ENCODE measurements at regions not wholly inside any gene's neighbourhood (a gene's known extent, or its start where the extent isn't known, plus 50 kb on each side); places are given as distances from the start of the nearest gene placed in this dataset.
A peak's percentile ranks its signal among the peaks of the same experiment; 100 is the strongest.
"Not testable (repeated sequence)": the region's sequence is repeated elsewhere in the genome, so short reads cannot be mapped to it uniquely, and the experiment has no call there.

- H3K27ac ChIP-seq (ENCODE audit: low read length): no peak overlapping the region
- H3K4me1 ChIP-seq (ENCODE audit: control insufficient read depth, insufficient read depth, low read length): no peaks in the 10 kb centered on the region
- no peaks in the 10 kb centered on the region for H3K9me3 ChIP-seq (ENCODE audit: control insufficient read depth, low read depth, low read length)
- no peak overlapping the region for H3K4me3 ChIP-seq (ENCODE audit: low read length)
- no peaks in the 10 kb centered on the region for H3K36me3 ChIP-seq (ENCODE audit: control insufficient read depth, insufficient read depth, low read length)
- no peaks in the 10 kb centered on the region for H3K27me3 ChIP-seq (ENCODE audit: control insufficient read depth, insufficient read depth, low read length)
- no peak for DNase-seq
Measured at GRCh38 chr3:178218231-178218630, 318.0 kb upstream of the KCNMB2 start.

GRCh38 chr3:178219661-178220060 is 316.6 kb upstream of the KCNMB2 start:
- not testable (repeated sequence) for H3K27ac ChIP-seq (ENCODE audit: low read length); DNase-seq; H3K4me3 ChIP-seq (ENCODE audit: low read length); H3K36me3 ChIP-seq (ENCODE audit: control insufficient read depth, insufficient read depth, low read length); H3K27me3 ChIP-seq (ENCODE audit: control insufficient read depth, insufficient read depth, low read length); H3K4me1 ChIP-seq (ENCODE audit: control insufficient read depth, insufficient read depth, low read length); H3K9me3 ChIP-seq (ENCODE audit: control insufficient read depth, low read depth, low read length)
- WGBS (ENCODE audit: insufficient coverage, low lambda C conversion rate): no CpG with 5 or more reads among the region's 4 CpGs

DNA sequence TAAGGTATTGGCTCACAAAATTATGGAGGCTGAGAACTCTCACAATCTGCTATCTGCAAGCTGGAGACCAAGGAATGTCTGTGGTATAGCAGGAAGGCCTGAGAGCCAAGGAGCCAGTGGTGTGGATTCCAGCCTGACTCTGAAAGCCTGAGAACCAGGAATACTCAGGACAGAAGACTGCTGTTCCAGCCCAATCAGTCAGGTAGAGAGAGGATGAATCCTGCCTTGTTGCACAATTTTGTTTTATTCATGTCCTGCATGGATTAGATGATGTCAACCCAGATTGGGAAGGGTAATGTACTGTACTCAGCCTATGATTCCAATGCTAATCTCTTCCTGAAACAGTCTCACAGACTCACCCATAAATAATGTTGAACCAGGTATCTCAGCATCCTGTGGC is 312.4 kb upstream of the KCNMB2 start:
- Histone ChIP-seq H3K9me3 (ENCODE audit: control insufficient read depth, low read depth, low read length) (no peaks in the 10 kb centered on the region), H3K4me1 (ENCODE audit: control insufficient read depth, insufficient read depth, low read length) (no peaks in the 10 kb centered on the region), H3K27me3 (ENCODE audit: control insufficient read depth, insufficient read depth, low read length) (no peaks in the 10 kb centered on the region), H3K27ac (ENCODE audit: low read length) (no peak overlapping the region), H3K4me3 (ENCODE audit: low read length) (no peak overlapping the region), H3K36me3 (ENCODE audit: control insufficient read depth, insufficient read depth, low read length) (no peaks in the 10 kb centered on the region)
- DNase-seq: no peak

GRCh38 chr3:178226094-178226493 is 310.1 kb upstream of the KCNMB2 start:
- no peak overlapping the region for H3K27ac ChIP-seq (ENCODE audit: low read length)
- no peak for DNase-seq
- no peaks in the 10 kb centered on the region for H3K27me3 ChIP-seq (ENCODE audit: control insufficient read depth, insufficient read depth, low read length)
- H3K4me3 ChIP-seq (ENCODE audit: low read length): no peak overlapping the region
- WGBS (ENCODE audit: insufficient coverage, low lambda C conversion rate): 100% methylated on average over 1 of the region's 2 CpGs
- no peaks in the 10 kb centered on the region for H3K36me3 ChIP-seq (ENCODE audit: control insufficient read depth, insufficient read depth, low read length)
- H3K4me1 ChIP-seq (ENCODE audit: control insufficient read depth, insufficient read depth, low read length): no peaks in the 10 kb centered on the region
- peaks cover 2% of the 10 kb centered on the region for H3K9me3 ChIP-seq (ENCODE audit: control insufficient read depth, low read depth, low read length)

- no peak for DNase-seq
- Histone ChIP-seq H3K4me3 (ENCODE audit: low read length) (no peak overlapping the region), H3K9me3 (ENCODE audit: control insufficient read depth, low read depth, low read length) (peaks cover 2% of the 10 kb centered on the region), H3K36me3 (ENCODE audit: control insufficient read depth, insufficient read depth, low read length) (no peaks in the 10 kb centered on the region), H3K4me1 (ENCODE audit: control insufficient read depth, insufficient read depth, low read length) (no peaks in the 10 kb centered on the region), H3K27me3 (ENCODE audit: control insufficient read depth, insufficient read depth, low read length) (no peaks in the 10 kb centered on the region), H3K27ac (ENCODE audit: low read length) (no peak overlapping the region)
- WGBS (ENCODE audit: insufficient coverage, low lambda C conversion rate): 94% methylated on average over 2 of the region's 3 CpGs
Measured at GRCh38 chr3:178231645-178232044, 304.6 kb upstream of the KCNMB2 start.

- no peaks in the 10 kb centered on the region for H3K4me1 ChIP-seq (ENCODE audit: control insufficient read depth, insufficient read depth, low read length)
- H3K36me3 ChIP-seq (ENCODE audit: control insufficient read depth, insufficient read depth, low read length): no peaks in the 10 kb centered on the region
- H3K27ac ChIP-seq (ENCODE audit: low read length): no peak overlapping the region
- no peaks in the 10 kb centered on the region for H3K27me3 ChIP-seq (ENCODE audit: control insufficient read depth, insufficient read depth, low read length)
- H3K4me3 ChIP-seq (ENCODE audit: low read length): no peak overlapping the region
- peaks cover 2% of the 10 kb centered on the region for H3K9me3 ChIP-seq (ENCODE audit: control insufficient read depth, low read depth, low read length)
- no peak for DNase-seq
- no CpG with 5 or more reads among the region's 5 CpGs for WGBS (ENCODE audit: insufficient coverage, low lambda C conversion rate)
Measured at GRCh38 chr3:178233371-178234071, 302.7 kb upstream of the KCNMB2 start.

DNA sequence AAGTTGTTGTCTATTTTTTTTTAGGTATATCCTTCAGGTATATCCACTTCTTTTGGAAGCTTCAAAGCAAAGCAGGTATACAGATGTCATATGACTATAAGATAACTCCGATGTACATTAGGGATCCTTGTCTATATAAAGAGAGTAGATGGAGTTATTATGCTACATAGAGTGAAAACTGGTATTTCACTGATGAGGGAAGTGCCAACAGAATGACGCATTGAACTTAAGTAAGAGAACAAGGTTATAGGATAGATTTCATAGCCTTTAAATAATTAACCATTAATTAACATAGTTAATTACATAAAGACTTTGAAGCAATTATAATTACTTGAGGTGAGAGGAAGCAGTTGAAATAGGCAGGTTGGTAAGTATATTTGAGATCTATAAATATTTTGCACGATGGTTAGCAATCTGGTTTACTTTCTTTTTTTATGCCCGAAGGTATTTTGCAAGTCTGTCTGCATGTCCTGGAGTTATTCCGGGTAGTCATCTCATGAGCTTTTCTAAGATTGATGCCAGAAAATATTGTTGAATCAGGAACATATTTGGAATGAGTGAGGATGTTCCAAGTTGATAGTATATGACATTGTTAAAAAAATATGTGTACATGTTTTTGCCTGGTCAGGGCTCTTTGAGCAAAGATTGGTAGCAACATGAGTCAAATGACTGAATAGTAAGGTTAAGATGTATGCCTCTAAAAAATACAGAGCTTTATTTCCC is 299.5 kb upstream of the KCNMB2 start:
- Histone ChIP-seq H3K27ac (ENCODE audit: low read length) (no peak overlapping the region), H3K4me3 (ENCODE audit: low read length) (no peak overlapping the region), H3K36me3 (ENCODE audit: control insufficient read depth, insufficient read depth, low read length) (no peaks in the 10 kb centered on the region), H3K27me3 (ENCODE audit: control insufficient read depth, insufficient read depth, low read length) (no peaks in the 10 kb centered on the region), H3K4me1 (ENCODE audit: control insufficient read depth, insufficient read depth, low read length) (no peaks in the 10 kb centered on the region), H3K9me3 (ENCODE audit: control insufficient read depth, low read depth, low read length) (no peaks in the 10 kb centered on the region)
- DNase-seq: no peak
- WGBS (ENCODE audit: insufficient coverage, low lambda C conversion rate): 83% methylated on average over 1 of the region's 5 CpGs

DNA sequence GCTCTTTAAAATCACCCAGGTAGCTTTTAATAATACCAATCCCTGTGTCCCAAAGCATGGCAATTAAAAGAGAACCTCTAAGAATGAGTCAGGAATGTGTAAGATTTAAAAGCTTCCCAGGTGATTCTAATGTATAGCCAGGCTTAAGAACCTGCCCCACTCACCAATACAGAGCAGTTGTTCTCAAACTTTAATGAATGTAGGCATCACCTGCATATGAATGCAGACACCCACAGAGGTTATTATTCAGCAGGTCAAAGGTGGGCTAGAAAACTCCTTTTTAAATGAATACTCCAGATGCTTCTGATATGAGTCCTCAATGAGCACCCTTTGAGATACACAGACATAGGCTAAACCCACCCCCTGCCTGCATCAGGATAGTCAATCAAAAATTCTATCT is 298.1 kb upstream of the KCNMB2 start:
- H3K9me3 ChIP-seq (ENCODE audit: control insufficient read depth, low read depth, low read length): no peaks in the 10 kb centered on the region
- no peak overlapping the region for H3K27ac ChIP-seq (ENCODE audit: low read length)
- no peaks in the 10 kb centered on the region for H3K4me1 ChIP-seq (ENCODE audit: control insufficient read depth, insufficient read depth, low read length)
- H3K4me3 ChIP-seq (ENCODE audit: low read length): no peak overlapping the region
- no peaks in the 10 kb centered on the region for H3K27me3 ChIP-seq (ENCODE audit: control insufficient read depth, insufficient read depth, low read length)
- H3K36me3 ChIP-seq (ENCODE audit: control insufficient read depth, insufficient read depth, low read length): no peaks in the 10 kb centered on the region
- DNase-seq: no peak

GRCh38 chr3:178244733-178245709 is 291.2 kb upstream of the KCNMB2 start:
- no peaks in the 10 kb centered on the region for H3K36me3 ChIP-seq (ENCODE audit: control insufficient read depth, insufficient read depth, low read length)
- no peak overlapping the region for H3K27ac ChIP-seq (ENCODE audit: low read length)
- no peaks in the 10 kb centered on the region for H3K4me1 ChIP-seq (ENCODE audit: control insufficient read depth, insufficient read depth, low read length)
- no peak overlapping the region for H3K4me3 ChIP-seq (ENCODE audit: low read length)
- WGBS (ENCODE audit: insufficient coverage, low lambda C conversion rate): 67% methylated on average over 6 of the region's 11 CpGs
- no peaks in the 10 kb centered on the region for H3K27me3 ChIP-seq (ENCODE audit: control insufficient read depth, insufficient read depth, low read length)
- DNase-seq: peak in 1 of 2 donors; percentile 23
- H3K9me3 ChIP-seq (ENCODE audit: control insufficient read depth, low read depth, low read length): peaks cover 2% of the 10 kb centered on the region

- peaks cover 2% of the 10 kb centered on the region for H3K9me3 ChIP-seq (ENCODE audit: control insufficient read depth, low read depth, low read length)
- no peaks in the 10 kb centered on the region for H3K36me3 ChIP-seq (ENCODE audit: control insufficient read depth, insufficient read depth, low read length)
- no peaks in the 10 kb centered on the region for H3K4me1 ChIP-seq (ENCODE audit: control insufficient read depth, insufficient read depth, low read length)
- no CpG with 5 or more reads among the region's 3 CpGs for WGBS (ENCODE audit: insufficient coverage, low lambda C conversion rate)
- no peak for DNase-seq
- H3K4me3 ChIP-seq (ENCODE audit: low read length): no peak overlapping the region
- H3K27me3 ChIP-seq (ENCODE audit: control insufficient read depth, insufficient read depth, low read length): no peaks in the 10 kb centered on the region
- no peak overlapping the region for H3K27ac ChIP-seq (ENCODE audit: low read length)
Measured at GRCh38 chr3:178246004-178246403, 290.2 kb upstream of the KCNMB2 start.

Data from large intestine (tissue), 3 donors.